ENCODE measurements at regions not wholly inside any gene's neighbourhood (a gene's known extent, or its start where the extent isn't known, plus 50 kb on each side); places are given as distances from the start of the nearest gene placed in this dataset.

DNA sequence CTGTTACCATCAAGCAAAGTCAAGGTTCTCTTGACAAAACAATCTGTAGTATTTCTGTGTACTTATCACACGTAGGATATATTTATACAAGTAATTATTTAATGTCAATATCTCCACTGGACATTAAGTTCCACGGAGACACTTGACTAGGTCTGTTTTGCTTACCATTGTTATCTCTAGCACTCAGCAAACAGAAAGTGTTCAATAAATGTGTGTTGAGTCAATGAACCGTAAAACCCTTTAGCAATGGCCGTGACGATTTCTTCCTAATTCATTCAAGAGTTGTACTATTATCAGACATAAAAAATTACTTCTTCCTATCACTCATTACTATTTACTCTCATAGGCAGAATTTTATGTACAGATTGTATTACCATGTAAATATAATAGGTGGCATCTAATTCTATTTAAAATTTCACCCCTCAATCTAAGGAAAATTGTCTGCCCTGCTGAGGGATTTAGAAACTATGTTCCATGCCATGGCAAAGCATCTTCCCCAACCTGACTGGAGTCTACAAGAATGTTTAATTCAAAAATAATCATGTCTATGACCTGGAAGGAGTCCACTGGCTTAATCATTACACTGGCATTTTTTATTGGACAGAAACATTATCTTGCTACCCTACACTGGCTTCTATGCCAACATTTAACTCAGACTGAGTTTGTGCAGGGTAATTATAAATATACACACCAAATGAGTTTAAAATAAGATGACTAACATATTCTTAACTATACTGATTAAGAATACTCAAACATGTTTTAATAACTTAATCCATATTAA is 301.9 kb downstream of the ZEB2 start:
- no peak overlapping the region for H3K18ac ChIP-seq (ENCODE audit: insufficient read length, low read depth, low read length)
- no peaks in the 10 kb centered on the region for H3K27me3 ChIP-seq (ENCODE audit: insufficient read depth, low read length)
- H3K79me1 ChIP-seq (ENCODE audit: insufficient read depth, low read depth, low read length, poor library complexity, severe bottlenecking) = no peaks in the 10 kb centered on the region
- H3K9me3 ChIP-seq (ENCODE audit: control insufficient read depth, low read depth, low read length) = no peaks in the 10 kb centered on the region
- no peaks in the 10 kb centered on the region for H3K23me2 ChIP-seq (ENCODE audit: insufficient read length, low read depth, low read length, poor library complexity, severe bottlenecking)
- no peak overlapping the region for H3K23ac ChIP-seq (ENCODE audit: insufficient read length, low read depth, low read length)
- no peaks in the 10 kb centered on the region for H3K36me3 Mint-ChIP-seq (ENCODE audit: insufficient read depth in 1 of 3, low read depth in 3 of 3)
- no peaks in the 10 kb centered on the region for H4K20me1 ChIP-seq (ENCODE audit: control insufficient read depth, insufficient read depth, insufficient read length)
- no peak overlapping the region for H2AK5ac ChIP-seq (ENCODE audit: insufficient read length, low read length)
- H3K4me2 ChIP-seq (ENCODE audit: insufficient read depth, insufficient read length, low read length) = no peak overlapping the region
- no peaks in the 10 kb centered on the region for H3K4me1 ChIP-seq (ENCODE audit: insufficient read depth, low read length)
- TF ChIP-seq, protein P1, sequence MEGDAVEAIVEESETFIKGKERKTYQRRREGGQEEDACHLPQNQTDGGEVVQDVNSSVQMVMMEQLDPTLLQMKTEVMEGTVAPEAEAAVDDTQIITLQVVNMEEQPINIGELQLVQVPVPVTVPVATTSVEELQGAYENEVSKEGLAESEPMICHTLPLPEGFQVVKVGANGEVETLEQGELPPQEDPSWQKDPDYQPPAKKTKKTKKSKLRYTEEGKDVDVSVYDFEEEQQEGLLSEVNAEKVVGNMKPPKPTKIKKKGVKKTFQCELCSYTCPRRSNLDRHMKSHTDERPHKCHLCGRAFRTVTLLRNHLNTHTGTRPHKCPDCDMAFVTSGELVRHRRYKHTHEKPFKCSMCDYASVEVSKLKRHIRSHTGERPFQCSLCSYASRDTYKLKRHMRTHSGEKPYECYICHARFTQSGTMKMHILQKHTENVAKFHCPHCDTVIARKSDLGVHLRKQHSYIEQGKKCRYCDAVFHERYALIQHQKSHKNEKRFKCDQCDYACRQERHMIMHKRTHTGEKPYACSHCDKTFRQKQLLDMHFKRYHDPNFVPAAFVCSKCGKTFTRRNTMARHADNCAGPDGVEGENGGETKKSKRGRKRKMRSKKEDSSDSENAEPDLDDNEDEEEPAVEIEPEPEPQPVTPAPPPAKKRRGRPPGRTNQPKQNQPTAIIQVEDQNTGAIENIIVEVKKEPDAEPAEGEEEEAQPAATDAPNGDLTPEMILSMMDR (conservative IDR thresholded peaks at IDR 0.05) = no peak
- no peaks in the 10 kb centered on the region for H3K79me2 ChIP-seq (ENCODE audit: insufficient read depth, low read length)
- H4K8ac ChIP-seq (replicated peaks; ENCODE audit: insufficient read length, low read depth, low read length) = no peak overlapping the region
- DNase-seq = no peak
- no peak overlapping the region for H2AFZ ChIP-seq (ENCODE audit: low read length)
- H4K5ac ChIP-seq (ENCODE audit: insufficient read length, low read depth, low read length) = no peak overlapping the region
- H3K27ac Mint-ChIP-seq = no peak overlapping the region
- H2BK12ac ChIP-seq (ENCODE audit: insufficient read length, low read depth, low read length) = no peak overlapping the region
- H2BK120ac ChIP-seq (ENCODE audit: low read depth, low read length, poor library complexity, severe bottlenecking) = no peak overlapping the region
- H2BK15ac ChIP-seq (ENCODE audit: low read depth, low read length) = no peak overlapping the region
- no peak overlapping the region for H3K27ac ChIP-seq (ENCODE audit: insufficient read length, low read depth, low read length)
- WGBS (ENCODE audit: extremely low coverage, insufficient read length, low lambda C conversion rate) = no CpG with 5 or more reads among the region's 5 CpGs
- H3K4ac ChIP-seq (ENCODE audit: low read depth, low read length) = no peak overlapping the region
- H2BK5ac ChIP-seq (ENCODE audit: insufficient read length, low read length) = no peak overlapping the region
- no peak overlapping the region for H3K56ac ChIP-seq (ENCODE audit: insufficient read length, low read depth, low read length)
- no peak overlapping the region for H2BK20ac ChIP-seq (ENCODE audit: low read depth, low read length, poor library complexity, severe bottlenecking)
- no peak overlapping the region for H4K91ac ChIP-seq (ENCODE audit: insufficient read length, low read depth, low read length)
- no peaks in the 10 kb centered on the region for H3K27me3 Mint-ChIP-seq (ENCODE audit: low read depth)
- H3K14ac ChIP-seq (ENCODE audit: insufficient read depth, low read length) = no peak overlapping the region
- H3K9ac ChIP-seq (ENCODE audit: extremely low read depth, insufficient read length, low read length) = no peak overlapping the region
- H3T11ph ChIP-seq (ENCODE audit: low read length) = no peak overlapping the region
- peaks cover 3 to 6% of the 10 kb centered on the region in 2 experiments; a peak in 3 of 4 replicates for H3K4me1 Mint-ChIP-seq
- no peak overlapping the region for H3K4me3 Mint-ChIP-seq
- no peaks in the 10 kb centered on the region for H3K9me3 Mint-ChIP-seq

All from H9 (cell line).